ENCODE measurements at regions not wholly inside any gene's neighbourhood (a gene's known extent, or its start where the extent isn't known, plus 50 kb on each side); places are given as distances from the start of the nearest gene placed in this dataset.

DNA sequence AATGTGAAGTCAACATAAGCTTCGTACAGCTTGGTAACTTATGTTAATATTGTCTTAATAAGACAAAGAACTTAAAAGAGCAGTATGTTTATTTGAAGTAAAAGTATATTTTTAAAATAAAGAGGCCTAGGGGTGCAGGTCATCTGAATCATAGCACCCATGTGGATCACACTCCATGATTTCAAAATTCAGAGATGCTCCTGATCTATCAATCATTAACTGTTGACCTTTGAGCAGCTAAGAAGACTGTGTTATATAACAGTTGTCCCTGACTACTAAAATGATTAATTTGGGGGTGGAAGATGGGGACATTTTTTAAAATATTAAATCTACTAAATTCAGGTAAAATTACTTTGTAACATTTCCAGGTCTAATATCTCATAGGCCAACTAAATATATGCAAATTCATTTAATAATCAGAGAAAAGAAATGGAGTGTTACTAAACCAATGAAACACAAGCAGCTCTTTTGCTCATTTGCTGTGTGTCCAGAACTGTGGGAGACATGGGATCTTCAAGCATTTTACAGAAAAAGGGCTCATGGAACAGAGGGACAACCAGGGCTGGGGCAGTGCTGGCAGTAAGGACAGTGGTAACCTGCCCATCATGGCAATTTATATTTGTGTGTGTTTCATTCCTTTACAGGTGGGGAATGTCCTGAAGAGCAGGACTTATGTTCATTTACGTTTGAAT lies 120.7 kb upstream of the PCED1B start:
- no peaks in the 10 kb centered on the region for H3K4me1 Mint-ChIP-seq
- Histone ChIP-seq H3K27ac (ENCODE audit: low read length) (no peak overlapping the region), H3K9me3 (ENCODE audit: control insufficient read depth, insufficient read depth, low read length) (no peaks in the 10 kb centered on the region), H3K27me3 (ENCODE audit: control insufficient read depth, insufficient read depth, low read length) (no peaks in the 10 kb centered on the region), H3K4me1 (ENCODE audit: control insufficient read depth, insufficient read depth, low read length) (no peaks in the 10 kb centered on the region), H3K4me3 (ENCODE audit: low read length) (no peak overlapping the region), H3K36me3 (ENCODE audit: control insufficient read depth, insufficient read depth, low read length) (no peaks in the 10 kb centered on the region)
- no peaks in the 10 kb centered on the region for H3K9me3 Mint-ChIP-seq
- no CpG with 5 or more reads among the region's 2 CpGs for WGBS (ENCODE audit: insufficient coverage)
- ATAC-seq: no peak
- H3K4me3 Mint-ChIP-seq: no peak overlapping the region
- H3K36me3 Mint-ChIP-seq: no peaks in the 10 kb centered on the region
- H3K27ac Mint-ChIP-seq: no peak overlapping the region
- H3K27me3 Mint-ChIP-seq (ENCODE audit: low read depth in 2 of 2): peaks cover 15 to 43% of the 10 kb centered on the region in 2 donors
- no peak for TF ChIP-seq CTCF (IDR thresholded peaks at IDR 0.05)
- intact Hi-C loops (cut with micrococcal nuclease): no loop called here
- DNase-seq: no peak

GRCh38 chr12:46959502-46959901 lies 119.9 kb upstream of the PCED1B start:
- no peak for ATAC-seq
- H3K4me3 ChIP-seq (ENCODE audit: low read length): no peak overlapping the region
- H3K36me3 ChIP-seq (ENCODE audit: control insufficient read depth, insufficient read depth, low read length): no peaks in the 10 kb centered on the region
- no peaks in the 10 kb centered on the region for H3K36me3 Mint-ChIP-seq
- DNase-seq: no peak
- no peak overlapping the region for H3K27ac ChIP-seq (ENCODE audit: low read length)
- H3K9me3 Mint-ChIP-seq: no peaks in the 10 kb centered on the region
- no CpG with 5 or more reads among the region's 1 CpG for WGBS (ENCODE audit: insufficient coverage)
- no peaks in the 10 kb centered on the region for H3K4me1 Mint-ChIP-seq
- no peak for TF ChIP-seq CTCF (IDR thresholded peaks at IDR 0.05)
- intact Hi-C loops (cut with micrococcal nuclease): no loop called here
- no peaks in the 10 kb centered on the region for H3K4me1 ChIP-seq (ENCODE audit: control insufficient read depth, insufficient read depth, low read length)
- H3K27ac Mint-ChIP-seq: no peak overlapping the region
- H3K9me3 ChIP-seq (ENCODE audit: control insufficient read depth, insufficient read depth, low read length): no peaks in the 10 kb centered on the region
- H3K4me3 Mint-ChIP-seq: no peak overlapping the region
- H3K27me3 Mint-ChIP-seq (ENCODE audit: low read depth in 2 of 2): peaks cover 11 to 36% of the 10 kb centered on the region in 2 donors
- no peaks in the 10 kb centered on the region for H3K27me3 ChIP-seq (ENCODE audit: control insufficient read depth, insufficient read depth, low read length)

DNA sequence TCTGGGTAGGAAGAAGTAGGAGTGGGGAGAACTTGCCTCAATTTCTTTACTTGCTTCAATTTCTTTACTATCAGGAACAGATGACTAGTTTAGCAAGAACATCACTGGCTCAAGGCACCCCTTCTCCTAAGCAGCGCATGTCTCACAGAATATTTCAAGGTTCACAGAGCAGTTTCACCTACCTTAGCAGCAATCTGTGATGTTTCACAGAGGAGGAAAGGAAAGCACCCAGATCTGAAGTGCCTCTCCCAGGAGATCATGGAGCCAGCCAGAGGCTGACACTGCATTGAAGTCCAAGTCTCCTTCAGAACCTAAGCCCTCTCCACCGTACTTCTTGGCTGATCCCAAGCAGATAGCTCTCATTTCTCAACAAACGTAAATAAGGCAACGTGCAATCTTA lies 118.7 kb upstream of the PCED1B start:
- no peak overlapping the region for H3K4me3 Mint-ChIP-seq
- WGBS (ENCODE audit: insufficient coverage): 88% methylated on average over 4 of the region's 4 CpGs
- H3K9me3 Mint-ChIP-seq: no peaks in the 10 kb centered on the region
- no peaks in the 10 kb centered on the region for H3K9me3 ChIP-seq (ENCODE audit: control insufficient read depth, insufficient read depth, low read length)
- no peaks in the 10 kb centered on the region for H3K4me1 ChIP-seq (ENCODE audit: control insufficient read depth, insufficient read depth, low read length)
- no peak overlapping the region for H3K4me3 ChIP-seq (ENCODE audit: low read length)
- no peak for TF ChIP-seq CTCF (IDR thresholded peaks at IDR 0.05)
- intact Hi-C loops (cut with micrococcal nuclease): no loop called here
- no peaks in the 10 kb centered on the region for H3K36me3 ChIP-seq (ENCODE audit: control insufficient read depth, insufficient read depth, low read length)
- no peak overlapping the region for H3K27ac Mint-ChIP-seq
- H3K36me3 Mint-ChIP-seq: no peaks in the 10 kb centered on the region
- no peaks in the 10 kb centered on the region for H3K4me1 Mint-ChIP-seq
- DNase-seq (no peak), ATAC-seq (no peak)
- peaks cover 12 to 29% of the 10 kb centered on the region in 2 donors for H3K27me3 Mint-ChIP-seq (ENCODE audit: low read depth in 2 of 2)
- no peak overlapping the region for H3K27ac ChIP-seq (ENCODE audit: low read length)
- no peaks in the 10 kb centered on the region for H3K27me3 ChIP-seq (ENCODE audit: control insufficient read depth, insufficient read depth, low read length)

GRCh38 chr12:46963191-46963590 lies 116.2 kb upstream of the PCED1B start:
- Histone ChIP-seq H3K9me3 (ENCODE audit: control insufficient read depth, insufficient read depth, low read length) (no peaks in the 10 kb centered on the region), H3K36me3 (ENCODE audit: control insufficient read depth, insufficient read depth, low read length) (no peaks in the 10 kb centered on the region), H3K27ac (ENCODE audit: low read length) (no peak overlapping the region), H3K27me3 (ENCODE audit: control insufficient read depth, insufficient read depth, low read length) (no peaks in the 10 kb centered on the region), H3K4me1 (ENCODE audit: control insufficient read depth, insufficient read depth, low read length) (no peaks in the 10 kb centered on the region), H3K4me3 (ENCODE audit: low read length) (no peak overlapping the region)
- ATAC-seq (no peak), DNase-seq (no peak)
- Mint-ChIP-seq H3K9me3 (no peaks in the 10 kb centered on the region), H3K27ac (no peak overlapping the region), H3K4me3 (no peak overlapping the region), H3K27me3 (ENCODE audit: low read depth in 2 of 2) (peaks cover 18 to 29% of the 10 kb centered on the region in 2 donors), H3K36me3 (no peaks in the 10 kb centered on the region), H3K4me1 (no peaks in the 10 kb centered on the region)
- intact Hi-C loops (cut with micrococcal nuclease): no loop called here
- 100% methylated on average over 1 of the region's 1 CpG for WGBS (ENCODE audit: insufficient coverage)
- TF ChIP-seq CTCF (IDR thresholded peaks at IDR 0.05): no peak

Measured in natural killer cell (primary cell).